Endothelial cell of umbilical vein (primary cell): ENCODE measurements at regions not wholly inside any gene's neighbourhood (a gene's known extent, or its start where the extent isn't known, plus 50 kb on each side); places are given as distances from the start of the nearest gene placed in this dataset.

Source experiments
- BruUV-seq: library from RNA; stranded (reverse); fragments of 400-500 nt; replicated peaks from 2 replicates; lab custom pipeline; 2021; lab: Mats Ljungman, UMichigan
- CTCF ChIA-PET: fragments of 300-600, 350-600 bp; sonication (Branson Sonifier 250); formaldehyde crosslinking; loops from one replicate; lab custom pipeline; 2021; ENCODE audit warnings: antibody characterized with exemption, inconsistent platforms; lab: Charles Lee
- POLR2A ChIA-PET: fragments of 300-600, 350-600 bp; sonication (Branson Sonifier 250); formaldehyde crosslinking; loops from one replicate; lab custom pipeline; 2021; ENCODE audit warnings: antibody characterized with exemption, inconsistent platforms; lab: Charles Lee
- DNase-seq: peaks from one replicate; pipeline ENCODE4 v3.0.0-alpha.2; 2011; ENCODE audit warnings: low read depth, low spot score
- FAIRE-seq: peaks from 2 replicates; lab custom pipeline; 2011; peaks lifted over from hg19 to GRCh38; lab: Jason Lieb, UNC
- H2AFZ ChIP-seq: 2 replicates; pipeline ENCODE4 v1.6.0; 2012; ENCODE audit warnings: low read depth, low read length, control low read depth, inconsistent platforms
- H3K27ac ChIP-seq: 2 replicates; pipeline ENCODE4 v1.5.1; 2011; ENCODE audit warnings: low read depth, mild to moderate bottlenecking, control low read depth, low read length, moderate library complexity; ENCODE audit not compliant: insufficient read depth
- H3K27me3 ChIP-seq, 2 experiments: 2 replicates each; pipeline versions ENCODE4 v1.6.0 to v1.6.1; 2011; ENCODE audit warnings: low read length in 2 of 2, mixed read lengths in 1 of 2; ENCODE audit not compliant: control insufficient read depth in 2 of 2, insufficient read depth in 2 of 2
- H3K36me3 ChIP-seq, 2 experiments: 2 replicates in 1 of 2; 3 replicates in 1 of 2; pipeline ENCODE4 v1.5.1; 2011; ENCODE audit warnings: low read length in 2 of 2, mild to moderate bottlenecking in 1 of 2, moderate library complexity in 1 of 2; ENCODE audit not compliant: control insufficient read depth in 2 of 2, insufficient read depth in 2 of 2; ENCODE audit errors: extremely low read depth in 1 of 2
- H3K4me1 ChIP-seq: 3 replicates; pipeline ENCODE4 v1.5.1; 2011; ENCODE audit warnings: mild to moderate bottlenecking, low read length; ENCODE audit not compliant: control insufficient read depth, insufficient read depth; ENCODE audit errors: extremely low read depth
- H3K4me2 ChIP-seq: 2 replicates; pipeline ENCODE4 v1.6.1; 2011; ENCODE audit warnings: low read length, control low read depth, mixed read lengths; ENCODE audit not compliant: insufficient read depth
- H3K4me3 ChIP-seq, 3 experiments: fragments of 200-600 bp in 1 of 3; sonication (generic), shearing (Covaris generic) in 1 of 3; replicated peaks in 1 of 3; 2 replicates each; pipeline ENCODE4 v1.5.1; 2011 to 2016; ENCODE audit warnings: control low read depth in 3 of 3, low read length in 3 of 3, mild to moderate bottlenecking in 2 of 3, inconsistent platforms in 1 of 3, low read depth in 1 of 3, moderate library complexity in 1 of 3; ENCODE audit not compliant: insufficient read depth in 1 of 3
- H3K79me2 ChIP-seq: 2 replicates; pipeline ENCODE4 v1.6.0; 2012; ENCODE audit warnings: low read length, inconsistent platforms; ENCODE audit not compliant: control insufficient read depth, insufficient read depth
- H3K9ac ChIP-seq: replicated peaks from 2 replicates; pipeline ENCODE3; 2011; ENCODE audit warnings: low read length, control low read depth; ENCODE audit not compliant: insufficient read depth; ENCODE audit errors: extremely low read depth
- H3K9me1 ChIP-seq: replicated peaks from 3 replicates; pipeline ENCODE4 v1.6.0; 2011; ENCODE audit warnings: mild to moderate bottlenecking, low read length; ENCODE audit not compliant: control insufficient read depth, insufficient read depth; ENCODE audit errors: extremely low read depth
- H3K9me3 ChIP-seq: replicated peaks from 2 replicates; pipeline ENCODE4 v1.5.1; 2012; ENCODE audit warnings: low read length, inconsistent platforms; ENCODE audit not compliant: control insufficient read depth, insufficient read depth
- H4K20me1 ChIP-seq: replicated peaks from 2 replicates; pipeline ENCODE3; 2011; ENCODE audit warnings: mild to moderate bottlenecking, low read length; ENCODE audit not compliant: control insufficient read depth, insufficient read depth; ENCODE audit errors: extremely low read depth
- CTCF ChIP-seq, 2 donors: IDR thresholded peaks; 1 replicate in 1 of 2; 2 replicates in 1 of 2; pipeline ENCODE4 v1.5.1; 2011; ENCODE audit warnings: low read length in 2 of 2, mild to moderate bottlenecking in 2 of 2, moderate library complexity in 2 of 2, control low read depth in 1 of 2, inconsistent platforms in 1 of 2, low read depth in 1 of 2; ENCODE audit not compliant: insufficient read depth in 1 of 2; ENCODE audit errors: extremely low read depth in 1 of 2
- EZH2 ChIP-seq: IDR thresholded peaks from 2 replicates; pipeline ENCODE4 v1.6.1; 2012; ENCODE audit warnings: borderline replicate concordance, low read depth, mild to moderate bottlenecking, moderate library complexity, low read length, inconsistent platforms; ENCODE audit not compliant: severe bottlenecking
- GATA2 ChIP-seq: IDR thresholded peaks from 2 replicates; pipeline ENCODE4 v1.7.0; 2011; ENCODE audit warnings: low read depth, mild to moderate bottlenecking, moderate library complexity, mixed read lengths, low read length; ENCODE audit not compliant: insufficient read length, insufficient read depth
- JUN ChIP-seq: IDR thresholded peaks from 2 replicates; pipeline ENCODE4 v1.6.1; 2011; ENCODE audit warnings: borderline replicate concordance, low read depth; ENCODE audit not compliant: insufficient read length, insufficient read depth
- MAX ChIP-seq: IDR thresholded peaks from 2 replicates; pipeline ENCODE4 v1.6.1; 2011; ENCODE audit not compliant: insufficient read depth, insufficient read length
- POLR2AphosphoS5 ChIP-seq: IDR thresholded peaks from 2 replicates; pipeline ENCODE4 v1.6.1; 2012; ENCODE audit warnings: low read depth, mild to moderate bottlenecking, control low read depth, low read length, moderate library complexity; ENCODE audit not compliant: insufficient read depth
- dilution Hi-C: fragments of 300-500 bp; cut with MboI; formaldehyde crosslinking; loops from one replicate; pipeline ENCODE4 v1.15.0; 2019; ENCODE audit warnings: low sequenced_read_pairs; ENCODE audit not compliant: extremely low pct_ligation_motif_present
- intact Hi-C: fragments of 100-400 bp; cut with micrococcal nuclease; formaldehyde crosslinking; loops from one replicate; pipeline ENCODE4 v1.10.0; 2022

DNA sequence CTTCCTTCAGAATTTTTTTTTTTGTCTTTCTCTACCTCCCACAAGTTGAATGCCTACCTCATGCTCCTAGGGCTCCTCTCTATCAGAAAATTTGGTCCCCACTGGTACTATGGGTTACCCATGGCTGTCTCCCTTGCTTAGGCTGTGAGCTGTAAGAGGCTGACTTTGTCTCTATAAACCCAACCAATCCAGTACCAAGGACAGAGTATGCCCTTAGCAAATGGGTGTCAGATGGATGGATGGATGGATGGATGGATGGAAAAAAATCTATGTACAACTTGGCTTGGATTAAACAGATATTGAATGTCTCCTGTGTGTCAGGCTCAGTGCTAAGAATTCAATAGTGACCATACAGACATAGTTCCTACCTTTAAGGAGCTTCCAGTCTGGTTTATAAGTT lies 398.2 kb upstream of the TRPC7 start:
- intact Hi-C loops, result no loop called here
- POLR2A ChIA-PET, result no interaction called here

More for the DNA sequence above, 398.2 kb upstream of the TRPC7 start:
- dilution Hi-C loops, result no loop called here
- Histone ChIP-seq H3K36me3 (no peaks in the 10 kb centered on the region), H4K20me1 (no peaks in the 10 kb centered on the region), H3K27ac (no peak overlapping the region), H3K9ac (no peak overlapping the region), H3K9me3 (no peaks in the 10 kb centered on the region), H3K4me1 (no peaks in the 10 kb centered on the region), H3K79me2 (no peaks in the 10 kb centered on the region), H3K4me3 (no peak overlapping the region), H3K9me1 (no peaks in the 10 kb centered on the region), H3K27me3 (peaks cover 3% of the 10 kb centered on the region in 2 experiments), H2AFZ (no peak overlapping the region), H3K4me2 (no peak overlapping the region)
- TF ChIP-seq MAX, result no peak
- no peak for TF ChIP-seq GATA2
- TF ChIP-seq JUN, result no peak
- no peak for TF ChIP-seq EZH2
- TF ChIP-seq CTCF (IDR thresholded peaks at IDR 0.05; ENCODE audit: extremely low read depth in 1 of 2, insufficient read depth in 1 of 2, low read depth in 1 of 2, low read length in 2 of 2), result no peak
- TF ChIP-seq POLR2AphosphoS5, result no peak
- BruUV-seq, result no TSS peak
- CTCF ChIA-PET, result interaction anchor here (1.4 to 2.4 kb wide), 3 partner anchors 34 to 514 kb away, joined by 4 to 8 read pairs (median 7); partner anchors contain the start of gene TRPC7
- FAIRE-seq (peak; percentile 74), DNase-seq (no peak)
